Tibial nerve (tissue), 4 donors: ENCODE measurements at regions not wholly inside any gene's neighbourhood (a gene's known extent, or its start where the extent isn't known, plus 50 kb on each side); places are given as distances from the start of the nearest gene placed in this dataset.

ENCODE experiments used
- DNase-seq, 2 donors: peaks; one replicate each; pipeline ENCODE4 v3.0.0-alpha.2; 2019; ENCODE audit warnings: low spot score in 2 of 2
- H3K27ac ChIP-seq, 4 donors: fragments of 200-600 bp; sonication (generic) in 3 of 4; one replicate each; pipeline ENCODE4 v1.5.1; 2017 to 2019; ENCODE audit warnings: mild to moderate bottlenecking in 1 of 4
- H3K27me3 ChIP-seq, 2 donors: fragments of 200-600 bp; sonication (generic) in 1 of 2; one replicate each; pipeline versions ENCODE4 v1.5.1 to v1.6.0; 2017 to 2019
- H3K36me3 ChIP-seq, 3 donors: fragments of 200-600 bp; sonication (generic); one replicate each; pipeline ENCODE4 v1.5.1; 2018 to 2019
- H3K4me1 ChIP-seq, 4 donors: fragments of 200-600 bp; sonication (generic) in 3 of 4; one replicate each; pipeline ENCODE4 v1.5.1; 2017 to 2019
- H3K4me3 ChIP-seq, 4 donors: fragments of 200-600 bp; sonication (generic) in 3 of 4; one replicate each; pipeline ENCODE4 v1.5.1; 2017 to 2019; ENCODE audit warnings: mild to moderate bottlenecking in 1 of 4, moderate library complexity in 1 of 4
- H3K9me3 ChIP-seq, 4 donors: fragments of 200-600 bp; sonication (generic) in 3 of 4; one replicate each; pipeline ENCODE4 v1.5.1; 2017 to 2019
- CTCF ChIP-seq, 5 experiments: fragments of 200-600 bp in 3 of 5; fragments of 450-650 bp in 2 of 5; sonication (generic) in 3 of 5; IDR thresholded peaks; one replicate each; pipeline ENCODE4 v1.5.1; 2016 to 2019; ENCODE audit warnings: antibody characterized with exemption in 5 of 5, mild to moderate bottlenecking in 3 of 5, moderate library complexity in 2 of 5
- EP300 ChIP-seq, 2 donors: sonication (generic); formaldehyde crosslinking; IDR thresholded peaks; one replicate each; pipeline ENCODE4 v1.6.1; 2017; ENCODE audit warnings: antibody characterized with exemption in 2 of 2, mild to moderate bottlenecking in 1 of 2
- POLR2A ChIP-seq, 2 donors: fragments of 450-650 bp; IDR thresholded peaks; one replicate each; pipeline ENCODE4 v1.6.1; 2017; ENCODE audit warnings: antibody characterized with exemption in 2 of 2, mild to moderate bottlenecking in 2 of 2, moderate library complexity in 2 of 2
- WGBS, 2 donors: methylation state at CpG; one replicate each; pipeline ENCODE4 v1.1.5; 2018; 5-methylcytosine and 5-hydroxymethylcytosine counted together

- no peaks in the 10 kb centered on the region for H3K9me3 ChIP-seq
- WGBS, 2 donors: 70 to 80% methylated on average over 6 of the region's 6 CpGs
These were observed 314.2 kb downstream of the FOXL1 start for GRCh38 chr16:86892509-86892908.

GRCh38 chr16:86893506-86893905 is 315.2 kb downstream of the FOXL1 start:
- no peak for DNase-seq
- 89% methylated on average over 10 of the region's 10 CpGs for WGBS, 2 donors
- Histone ChIP-seq H3K27me3 (peaks cover 0 to 19% of the 10 kb centered on the region in 2 donors), H3K27ac (no peak overlapping the region), H3K9me3 (no peaks in the 10 kb centered on the region), H3K4me1 (no peaks in the 10 kb centered on the region), H3K36me3 (no peaks in the 10 kb centered on the region), H3K4me3 (no peak overlapping the region)
- TF ChIP-seq EP300 (IDR thresholded peaks at IDR 0.05) (no peak), CTCF (IDR thresholded peaks at IDR 0.05) (no peak), POLR2A (IDR thresholded peaks at IDR 0.05) (no peak)

More at GRCh38 chr16:86892509-86892908, 314.2 kb downstream of the FOXL1 start:
- peaks cover 0 to 23% of the 10 kb centered on the region in 2 donors for H3K27me3 ChIP-seq
- DNase-seq: no peak
- H3K4me1 ChIP-seq: no peaks in the 10 kb centered on the region
- TF ChIP-seq CTCF (IDR thresholded peaks at IDR 0.05): no peak
- no peak for TF ChIP-seq EP300 (IDR thresholded peaks at IDR 0.05)
- no peak for TF ChIP-seq POLR2A (IDR thresholded peaks at IDR 0.05)
- no peak overlapping the region for H3K27ac ChIP-seq
- no peaks in the 10 kb centered on the region for H3K36me3 ChIP-seq
- no peak overlapping the region for H3K4me3 ChIP-seq

- DNase-seq: no peak
- peaks cover 0 to 19% of the 10 kb centered on the region in 2 donors for H3K27me3 ChIP-seq
- H3K27ac ChIP-seq: no peak overlapping the region
- no peak overlapping the region for H3K4me3 ChIP-seq
- no peaks in the 10 kb centered on the region for H3K4me1 ChIP-seq
- TF ChIP-seq EP300 (IDR thresholded peaks at IDR 0.05) (no peak), POLR2A (IDR thresholded peaks at IDR 0.05) (no peak), CTCF (IDR thresholded peaks at IDR 0.05) (no peak)
- H3K36me3 ChIP-seq: no peaks in the 10 kb centered on the region
- WGBS, 2 donors: 90 to 91% methylated on average over 16 to 24 of the region's 24 CpGs
- H3K9me3 ChIP-seq: no peaks in the 10 kb centered on the region
These were observed 315.7 kb downstream of the FOXL1 start for GRCh38 chr16:86894029-86894567.

GRCh38 chr16:86894925-86895324 is 316.6 kb downstream of the FOXL1 start:
- DNase-seq: no peak
- TF ChIP-seq POLR2A (IDR thresholded peaks at IDR 0.05) (no peak), CTCF (IDR thresholded peaks at IDR 0.05) (no peak), EP300 (IDR thresholded peaks at IDR 0.05) (no peak)

GRCh38 chr16:86895606-86896005 is 317.3 kb downstream of the FOXL1 start:
- Histone ChIP-seq H3K4me1 (no peaks in the 10 kb centered on the region), H3K36me3 (no peaks in the 10 kb centered on the region), H3K27ac (no peak overlapping the region), H3K27me3 (peaks cover 0 to 19% of the 10 kb centered on the region in 2 donors), H3K4me3 (no peak overlapping the region), H3K9me3 (no peaks in the 10 kb centered on the region)
- TF ChIP-seq POLR2A (IDR thresholded peaks at IDR 0.05) (no peak), EP300 (IDR thresholded peaks at IDR 0.05) (no peak), CTCF (IDR thresholded peaks at IDR 0.05) (no peak)
- DNase-seq: no peak
- 52 to 54% methylated on average over 11 of the region's 11 CpGs for WGBS, 2 donors

More at GRCh38 chr16:86894925-86895324, 316.6 kb downstream of the FOXL1 start:
- WGBS, 2 donors: 81 to 85% methylated on average over 15 of the region's 15 CpGs
- Histone ChIP-seq H3K9me3 (no peaks in the 10 kb centered on the region), H3K4me3 (no peak overlapping the region), H3K36me3 (no peaks in the 10 kb centered on the region), H3K27ac (no peak overlapping the region), H3K27me3 (peaks cover 0 to 19% of the 10 kb centered on the region in 2 donors), H3K4me1 (no peaks in the 10 kb centered on the region)
